C4-2B (cell line): ENCODE measurements at regions not wholly inside any gene's neighbourhood (a gene's known extent, or its start where the extent isn't known, plus 50 kb on each side); places are given as distances from the start of the nearest gene placed in this dataset.

ENCODE experiments used
- CTCF ChIP-seq: fragments of 450-650 bp; conservative IDR thresholded peaks from 2 replicates; pipeline ENCODE4 v1.5.1; 2017; ENCODE audit warnings: mild to moderate bottlenecking
- ZFX ChIP-seq: fragments of 450-650 bp; IDR thresholded peaks from 2 replicates; pipeline ENCODE4 v1.6.1; 2017

GRCh38 chr22:22047266-22047665 lies 64.7 kb upstream of the TOP3B start:
- TF ChIP-seq CTCF (no peak), ZFX (no peak)
